MM.1S (cell line): ENCODE measurements at regions not wholly inside any gene's neighbourhood (a gene's known extent, or its start where the extent isn't known, plus 50 kb on each side); places are given as distances from the start of the nearest gene placed in this dataset.

ENCODE experiments used
- DNase-seq: peaks from one replicate; pipeline ENCODE4 v3.0.0-alpha.2; 2015
- H2AFZ ChIP-seq: fragments of 300-600 bp; sonication (generic); 2 replicates; pipeline ENCODE4 v1.6.0; 2016; ENCODE audit warnings: antibody characterized with exemption, low read length
- H3F3A ChIP-seq: fragments of 300-600 bp; sonication (generic); 2 replicates; pipeline ENCODE4 v1.6.1; 2016; ENCODE audit warnings: mild to moderate bottlenecking, antibody characterized with exemption, low read length, moderate library complexity, mixed read lengths; ENCODE audit not compliant: insufficient read depth
- H3K27ac ChIP-seq: fragments of 300-600 bp; sonication (generic); 2 replicates; pipeline ENCODE4 v1.5.1; 2016; ENCODE audit warnings: mild to moderate bottlenecking, low read length
- H3K27me3 ChIP-seq: fragments of 300-600 bp; sonication (generic); replicated peaks from 2 replicates; pipeline ENCODE4 v1.6.0; 2016; ENCODE audit warnings: low read length; ENCODE audit not compliant: insufficient read depth
- H3K36me3 ChIP-seq: fragments of 300-600 bp; sonication (generic); replicated peaks from 2 replicates; pipeline ENCODE4 v1.6.1; 2016; ENCODE audit warnings: mild to moderate bottlenecking, low read length, mixed read lengths; ENCODE audit not compliant: insufficient read depth
- H3K4me1 ChIP-seq: fragments of 300-600 bp; sonication (generic); 2 replicates; pipeline ENCODE4 v1.6.1; 2016; ENCODE audit warnings: low read length, mixed read lengths
- H3K4me2 ChIP-seq: fragments of 300-600 bp; sonication (generic); 2 replicates; pipeline ENCODE4 v1.6.0; 2016; ENCODE audit warnings: low read depth, low read length
- H3K4me3 ChIP-seq: fragments of 300-600 bp; sonication (generic); 2 replicates; pipeline ENCODE4 v1.5.1; 2016; ENCODE audit warnings: low read length, mixed read lengths
- H3K79me2 ChIP-seq: fragments of 300-600 bp; sonication (generic); 2 replicates; pipeline ENCODE4 v1.6.1; 2016; ENCODE audit warnings: mixed run types, low read length, mixed read lengths
- H3K9ac ChIP-seq: fragments of 300-600 bp; sonication (generic); 2 replicates; pipeline ENCODE4 v1.6.1; 2016; ENCODE audit warnings: low read length, mixed read lengths
- H3K9me2 ChIP-seq: fragments of 300-600 bp; sonication (generic); replicated peaks from 2 replicates; pipeline ENCODE4 v1.6.1; 2016; ENCODE audit warnings: mild to moderate bottlenecking, low read length, mixed read lengths; ENCODE audit not compliant: insufficient read depth
- H3K9me3 ChIP-seq: fragments of 300-600 bp; sonication (generic); replicated peaks from 2 replicates; pipeline ENCODE4 v1.6.1; 2016; ENCODE audit warnings: mild to moderate bottlenecking, low read length, mixed read lengths; ENCODE audit not compliant: insufficient read depth
- H4K20me1 ChIP-seq: fragments of 300-600 bp; sonication (generic); 2 replicates; pipeline ENCODE4 v1.6.1; 2016; ENCODE audit warnings: mild to moderate bottlenecking, low read length, moderate library complexity, mixed read lengths; ENCODE audit not compliant: insufficient read depth
- CTCF ChIP-seq: fragments of 300-600 bp; sonication (generic); IDR thresholded peaks from 2 replicates; pipeline ENCODE4 v1.5.1; 2016; ENCODE audit warnings: antibody characterized with exemption, low read length, mixed read lengths
- EZH2 ChIP-seq: fragments of 300-600 bp; sonication (generic); optimal IDR thresholded peaks from 2 replicates; pipeline ENCODE3; 2017; ENCODE audit warnings: low read depth, mild to moderate bottlenecking, antibody characterized with exemption, low read length, mixed read lengths
- EZH2phosphoT487 ChIP-seq: fragments of 300-600 bp; sonication (generic); IDR thresholded peaks from 2 replicates; pipeline ENCODE4 v1.6.1; 2018; ENCODE audit warnings: antibody characterized with exemption, low read length

DNA sequence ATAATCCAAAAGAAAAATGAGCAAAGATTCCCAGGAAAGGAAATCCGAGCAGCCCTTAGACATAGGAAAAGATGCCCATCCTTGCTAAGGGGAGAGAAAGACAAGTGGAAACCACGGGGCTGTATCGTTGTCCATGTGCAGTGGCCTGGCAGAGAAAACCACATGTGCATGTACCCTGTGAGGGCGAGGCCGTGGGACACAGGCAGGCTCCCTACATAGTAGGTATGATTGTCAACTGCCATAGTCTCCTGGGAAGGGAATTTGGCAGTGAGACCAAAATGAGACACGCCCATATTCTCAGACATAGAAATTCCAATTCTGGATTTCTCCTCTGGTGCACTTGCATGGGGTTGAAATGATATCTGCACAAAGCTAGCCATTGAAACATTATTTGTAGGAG lies 169.7 kb upstream of the SALL4 start:
- DNase-seq: no peak
- no peak overlapping the region for H3K4me3 ChIP-seq
- TF ChIP-seq CTCF (no peak), EZH2 (no peak), EZH2phosphoT487 (no peak)
- H3K9me3 ChIP-seq: no peaks in the 10 kb centered on the region
- no peaks in the 10 kb centered on the region for H4K20me1 ChIP-seq
- H3K27ac ChIP-seq: no peak overlapping the region
- no peaks in the 10 kb centered on the region for H3K27me3 ChIP-seq
- no peaks in the 10 kb centered on the region for H3F3A ChIP-seq
- no peaks in the 10 kb centered on the region for H3K9me2 ChIP-seq
- H3K4me2 ChIP-seq: no peak overlapping the region
- H2AFZ ChIP-seq: no peak overlapping the region
- H3K36me3 ChIP-seq: no peaks in the 10 kb centered on the region
- no peak overlapping the region for H3K9ac ChIP-seq
- H3K79me2 ChIP-seq: no peaks in the 10 kb centered on the region
- H3K4me1 ChIP-seq: no peaks in the 10 kb centered on the region

GRCh38 chr20:51970858-51971257 lies 168.5 kb upstream of the SALL4 start:
- Histone ChIP-seq H3F3A (no peaks in the 10 kb centered on the region), H3K9ac (no peak overlapping the region), H3K79me2 (no peaks in the 10 kb centered on the region), H2AFZ (no peak overlapping the region), H3K9me3 (no peaks in the 10 kb centered on the region), H3K36me3 (no peaks in the 10 kb centered on the region), H4K20me1 (no peaks in the 10 kb centered on the region), H3K4me3 (no peak overlapping the region), H3K27ac (no peak overlapping the region), H3K4me1 (no peaks in the 10 kb centered on the region), H3K4me2 (no peak overlapping the region), H3K9me2 (no peaks in the 10 kb centered on the region), H3K27me3 (no peaks in the 10 kb centered on the region)
- no peak for TF ChIP-seq EZH2phosphoT487
- TF ChIP-seq CTCF: no peak
- TF ChIP-seq EZH2: no peak
- DNase-seq: no peak

DNA sequence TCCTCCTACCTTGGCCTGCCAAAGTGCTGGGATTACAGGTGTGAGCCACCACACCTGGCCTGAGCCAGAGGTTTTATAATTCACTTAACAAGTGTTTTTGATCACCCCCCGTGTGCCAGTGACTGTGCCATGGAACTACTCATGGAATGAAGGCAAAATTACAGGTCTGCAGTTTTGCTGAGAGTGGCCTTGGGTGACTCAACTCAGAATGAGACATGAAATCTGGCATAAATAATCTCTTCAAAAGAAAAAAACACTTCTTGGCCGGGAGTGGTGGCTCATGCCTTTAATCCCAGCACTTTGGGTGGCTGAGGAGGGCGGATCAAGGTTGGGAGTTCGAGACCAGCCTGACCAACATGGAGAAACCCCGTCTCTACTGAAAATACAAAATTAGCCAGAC lies 166.9 kb upstream of the SALL4 start:
- no peak for DNase-seq
- no peak overlapping the region for H3K4me3 ChIP-seq
- no peaks in the 10 kb centered on the region for H3K27me3 ChIP-seq
- H3K9me3 ChIP-seq: no peaks in the 10 kb centered on the region
- no peak overlapping the region for H3K4me2 ChIP-seq
- no peaks in the 10 kb centered on the region for H3F3A ChIP-seq
- H4K20me1 ChIP-seq: no peaks in the 10 kb centered on the region
- no peak overlapping the region for H3K27ac ChIP-seq
- H3K9me2 ChIP-seq: no peaks in the 10 kb centered on the region
- no peak for TF ChIP-seq EZH2phosphoT487
- no peak for TF ChIP-seq EZH2
- no peak for TF ChIP-seq CTCF
- no peaks in the 10 kb centered on the region for H3K36me3 ChIP-seq
- no peaks in the 10 kb centered on the region for H3K79me2 ChIP-seq
- no peaks in the 10 kb centered on the region for H3K4me1 ChIP-seq
- no peak overlapping the region for H2AFZ ChIP-seq
- no peak overlapping the region for H3K9ac ChIP-seq
